ENCODE measurements at regions not wholly inside any gene's neighbourhood (a gene's known extent, or its start where the extent isn't known, plus 50 kb on each side); places are given as distances from the start of the nearest gene placed in this dataset.
A peak's percentile ranks its signal among the peaks of the same experiment; 100 is the strongest.

DNA sequence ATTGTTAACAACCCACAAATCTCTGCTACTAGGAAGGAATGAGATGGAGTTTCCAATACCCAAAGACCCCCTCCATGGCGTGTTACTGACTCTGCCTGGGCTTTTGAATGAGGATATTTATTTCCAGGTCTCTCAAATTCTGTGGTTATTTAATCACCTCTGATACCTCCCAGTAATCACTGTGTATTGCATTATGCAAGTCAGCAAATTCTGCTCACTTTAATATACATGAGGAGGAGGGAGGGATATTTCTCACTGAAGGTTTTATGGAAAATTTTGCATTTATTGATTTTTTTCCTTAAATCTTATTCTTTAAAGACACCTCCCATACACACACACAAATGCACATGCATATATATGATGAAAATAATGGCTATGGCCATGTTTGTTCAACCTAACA lies 962.9 kb downstream of the VRK1 start:
- no peak overlapping the region for H4K91ac ChIP-seq (ENCODE audit: low read depth, low read length)
- no peak overlapping the region for H3K4ac ChIP-seq (ENCODE audit: low read depth, low read length)
- H4K12ac ChIP-seq (ENCODE audit: low read depth, low read length): no peak overlapping the region
- no peak overlapping the region for H2BK12ac ChIP-seq (ENCODE audit: low read length)
- H3K4me3 ChIP-seq (ENCODE audit: low read depth, low read length): no peak overlapping the region
- no peak overlapping the region for H2BK120ac ChIP-seq (ENCODE audit: insufficient read depth, low read length, poor library complexity)
- H3K36me3 ChIP-seq (ENCODE audit: control insufficient read depth in 1 of 2, insufficient read depth in 2 of 2, low read length in 2 of 2): no peaks in the 10 kb centered on the region
- no peaks in the 10 kb centered on the region for H3K9me3 ChIP-seq (ENCODE audit: insufficient read depth, low read depth, low read length)
- no peaks in the 10 kb centered on the region for H3K4me1 ChIP-seq (ENCODE audit: control insufficient read depth in 1 of 2, insufficient read depth in 2 of 2, low read length in 2 of 2)
- no peak overlapping the region for H3K9ac ChIP-seq (ENCODE audit: low read length)
- H2BK5ac ChIP-seq (ENCODE audit: low read depth, low read length, poor library complexity): no peak overlapping the region
- no peak overlapping the region for H4K8ac ChIP-seq (ENCODE audit: low read depth, low read length)
- no peaks in the 10 kb centered on the region for H3K27me3 ChIP-seq (ENCODE audit: insufficient read depth, low read length)
- no peaks in the 10 kb centered on the region for H3K79me1 ChIP-seq (ENCODE audit: low read length)
- DNase-seq: no peak
- no peak overlapping the region for H3K23ac ChIP-seq (ENCODE audit: low read length)
- H2AK5ac ChIP-seq (ENCODE audit: low read length): no peak overlapping the region
- no CpG with 5 or more reads among the region's 1 CpG for WGBS (ENCODE audit: extremely low coverage, insufficient coverage, insufficient read length)
- H3K18ac ChIP-seq (ENCODE audit: low read length): no peak overlapping the region
- H3K79me2 ChIP-seq (ENCODE audit: control insufficient read depth, insufficient read depth, low read length, poor library complexity): no peaks in the 10 kb centered on the region
- no peak overlapping the region for H2AFZ ChIP-seq (ENCODE audit: insufficient read depth, low read length, poor library complexity)
- no peak overlapping the region for H3K14ac ChIP-seq (ENCODE audit: low read length)
- H3K27ac ChIP-seq (ENCODE audit: low read depth, low read length): no peak overlapping the region
- no peak overlapping the region for H3K4me2 ChIP-seq (ENCODE audit: low read length)

DNA sequence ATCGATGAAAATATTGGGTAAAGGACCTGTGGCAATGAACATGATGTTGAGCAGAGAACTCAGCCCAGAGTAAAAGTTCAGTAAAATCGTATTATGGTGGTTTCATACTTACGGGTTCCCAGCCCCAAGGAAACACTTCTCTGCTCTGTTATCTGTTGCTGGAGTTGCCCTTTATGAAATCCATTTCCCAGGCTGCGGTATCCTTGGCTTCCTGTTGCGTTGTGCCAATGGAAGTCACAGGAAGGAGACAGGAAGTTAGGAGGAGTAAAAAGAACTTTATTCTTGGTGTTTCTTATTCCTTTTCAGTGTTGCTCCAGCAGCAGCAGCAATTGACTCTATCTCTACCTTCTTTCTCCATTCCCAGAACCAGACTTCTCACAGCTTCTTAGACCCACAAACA lies 965.2 kb downstream of the VRK1 start:
- H3K27me3 ChIP-seq (ENCODE audit: insufficient read depth, low read length): no peaks in the 10 kb centered on the region
- H3K14ac ChIP-seq (ENCODE audit: low read length): no peak overlapping the region
- no peak overlapping the region for H2AFZ ChIP-seq (ENCODE audit: insufficient read depth, low read length, poor library complexity)
- no peak overlapping the region for H2BK12ac ChIP-seq (ENCODE audit: low read length)
- H3K4ac ChIP-seq (ENCODE audit: low read depth, low read length): no peak overlapping the region
- H3K36me3 ChIP-seq (ENCODE audit: control insufficient read depth in 1 of 2, insufficient read depth in 2 of 2, low read length in 2 of 2): no peaks in the 10 kb centered on the region
- no peak overlapping the region for H3K4me3 ChIP-seq (ENCODE audit: low read depth, low read length)
- H2BK120ac ChIP-seq (ENCODE audit: insufficient read depth, low read length, poor library complexity): no peak overlapping the region
- H3K79me1 ChIP-seq (ENCODE audit: low read length): no peaks in the 10 kb centered on the region
- no peak overlapping the region for H4K12ac ChIP-seq (ENCODE audit: low read depth, low read length)
- H4K8ac ChIP-seq (ENCODE audit: low read depth, low read length): no peak overlapping the region
- no CpG with 5 or more reads among the region's 5 CpGs for WGBS (ENCODE audit: extremely low coverage, insufficient coverage, insufficient read length)
- H3K27ac ChIP-seq (ENCODE audit: low read depth, low read length): no peak overlapping the region
- H2BK5ac ChIP-seq (ENCODE audit: low read depth, low read length, poor library complexity): no peak overlapping the region
- H3K18ac ChIP-seq (ENCODE audit: low read length): no peak overlapping the region
- no peak overlapping the region for H4K91ac ChIP-seq (ENCODE audit: low read depth, low read length)
- H3K23ac ChIP-seq (ENCODE audit: low read length): no peak overlapping the region
- no peaks in the 10 kb centered on the region for H3K4me1 ChIP-seq (ENCODE audit: control insufficient read depth in 1 of 2, insufficient read depth in 2 of 2, low read length in 2 of 2)
- H3K4me2 ChIP-seq (ENCODE audit: low read length): no peak overlapping the region
- H3K9me3 ChIP-seq (ENCODE audit: insufficient read depth, low read depth, low read length): no peaks in the 10 kb centered on the region
- no peak overlapping the region for H3K9ac ChIP-seq (ENCODE audit: low read length)
- no peaks in the 10 kb centered on the region for H3K79me2 ChIP-seq (ENCODE audit: control insufficient read depth, insufficient read depth, low read length, poor library complexity)
- no peak for DNase-seq
- H2AK5ac ChIP-seq (ENCODE audit: low read length): no peak overlapping the region

DNA sequence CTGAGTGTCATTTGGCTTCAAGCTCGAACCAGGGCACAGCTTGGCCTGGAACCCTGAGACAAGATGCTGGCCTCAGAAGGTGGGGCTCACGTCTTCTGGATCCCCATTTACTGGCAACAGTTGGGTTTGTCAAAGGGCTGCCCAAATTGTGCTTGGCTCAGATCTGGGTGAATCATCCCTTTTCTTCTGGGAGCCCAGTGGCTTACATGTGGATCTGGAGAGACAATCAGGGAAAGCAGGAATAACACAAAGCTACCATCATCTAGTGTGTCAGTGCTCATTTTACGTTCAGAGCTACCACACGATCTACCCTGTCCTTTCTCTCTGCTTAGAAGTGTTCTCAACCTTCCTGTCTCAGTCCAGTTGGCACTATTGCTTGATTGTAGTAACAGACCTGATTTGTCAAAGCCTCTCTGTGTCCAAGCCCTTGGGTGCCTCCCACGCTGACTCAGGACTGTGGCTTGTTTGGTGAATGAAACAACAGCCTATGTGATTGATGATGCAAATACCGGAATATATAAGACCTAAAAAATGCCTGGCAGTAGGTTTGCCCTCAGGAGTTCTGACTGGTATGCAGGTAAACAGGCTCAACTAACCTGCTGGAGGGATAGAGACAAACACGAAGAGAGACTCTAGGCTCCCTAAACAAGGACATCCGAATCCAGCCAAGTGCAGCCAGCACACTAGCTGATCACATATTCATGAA lies 974.3 kb downstream of the VRK1 start:
- Histone ChIP-seq H3K4me1 (ENCODE audit: control insufficient read depth in 1 of 2, insufficient read depth in 2 of 2, low read length in 2 of 2) (peaks cover 4 to 11% of the 10 kb centered on the region in 2 experiments), H2BK12ac (ENCODE audit: low read length) (no peak overlapping the region), H3K23ac (ENCODE audit: low read length) (no peak overlapping the region), H3K4me2 (ENCODE audit: low read length) (no peak overlapping the region), H4K12ac (ENCODE audit: low read depth, low read length) (no peak overlapping the region), H2AK5ac (ENCODE audit: low read length) (no peak overlapping the region), H3K4me3 (ENCODE audit: low read depth, low read length) (no peak overlapping the region), H2BK120ac (ENCODE audit: insufficient read depth, low read length, poor library complexity) (no peak overlapping the region), H3K14ac (ENCODE audit: low read length) (no peak overlapping the region), H3K79me2 (ENCODE audit: control insufficient read depth, insufficient read depth, low read length, poor library complexity) (peaks cover 2% of the 10 kb centered on the region), H3K27ac (ENCODE audit: low read depth, low read length) (no peak overlapping the region), H4K91ac (ENCODE audit: low read depth, low read length) (peak overlapping the region; percentile 10), H3K27me3 (ENCODE audit: insufficient read depth, low read length) (no peaks in the 10 kb centered on the region), H3K9ac (ENCODE audit: low read length) (no peak overlapping the region), H2AFZ (ENCODE audit: insufficient read depth, low read length, poor library complexity) (no peak overlapping the region), H3K79me1 (ENCODE audit: low read length) (peaks cover 3% of the 10 kb centered on the region), H3K4ac (ENCODE audit: low read depth, low read length) (no peak overlapping the region), H3K9me3 (ENCODE audit: insufficient read depth, low read depth, low read length) (peaks cover 2% of the 10 kb centered on the region), H4K8ac (ENCODE audit: low read depth, low read length) (no peak overlapping the region), H3K18ac (ENCODE audit: low read length) (no peak overlapping the region), H3K36me3 (ENCODE audit: control insufficient read depth in 1 of 2, insufficient read depth in 2 of 2, low read length in 2 of 2) (no peaks in the 10 kb centered on the region), H2BK5ac (ENCODE audit: low read depth, low read length, poor library complexity) (no peak overlapping the region)
- peak; percentile 95 for DNase-seq
- no CpG with 5 or more reads among the region's 8 CpGs for WGBS (ENCODE audit: extremely low coverage, insufficient coverage, insufficient read length)

DNA sequence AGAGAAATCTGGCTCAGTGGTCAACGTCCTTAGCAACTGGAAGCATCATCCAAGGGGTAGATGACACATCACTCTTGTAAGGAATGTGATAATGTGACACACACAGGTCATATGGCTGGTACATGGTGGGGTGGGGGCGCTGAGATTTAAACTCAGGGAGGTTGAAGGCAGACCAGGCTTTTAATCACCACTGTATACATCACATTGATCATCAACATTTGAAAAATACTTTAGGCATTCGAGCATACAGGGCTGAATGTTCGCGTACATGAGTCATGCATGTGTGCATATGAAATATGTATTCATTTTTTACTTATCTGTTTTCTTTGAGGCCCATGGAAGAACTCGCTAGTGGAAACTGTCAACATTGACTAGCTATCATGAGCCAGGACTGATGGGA lies 976.4 kb downstream of the VRK1 start:
- Histone ChIP-seq H4K8ac (ENCODE audit: low read depth, low read length) (no peak overlapping the region), H3K27ac (ENCODE audit: low read depth, low read length) (no peak overlapping the region), H3K4me3 (ENCODE audit: low read depth, low read length) (no peak overlapping the region), H3K9ac (ENCODE audit: low read length) (no peak overlapping the region), H2BK120ac (ENCODE audit: insufficient read depth, low read length, poor library complexity) (no peak overlapping the region), H2BK12ac (ENCODE audit: low read length) (no peak overlapping the region), H2BK5ac (ENCODE audit: low read depth, low read length, poor library complexity) (no peak overlapping the region), H3K79me2 (ENCODE audit: control insufficient read depth, insufficient read depth, low read length, poor library complexity) (no peaks in the 10 kb centered on the region), H4K12ac (ENCODE audit: low read depth, low read length) (no peak overlapping the region), H3K27me3 (ENCODE audit: insufficient read depth, low read length) (no peaks in the 10 kb centered on the region), H3K36me3 (ENCODE audit: control insufficient read depth in 1 of 2, insufficient read depth in 2 of 2, low read length in 2 of 2) (no peaks in the 10 kb centered on the region), H3K4me2 (ENCODE audit: low read length) (no peak overlapping the region), H3K4ac (ENCODE audit: low read depth, low read length) (no peak overlapping the region), H3K14ac (ENCODE audit: low read length) (no peak overlapping the region), H3K9me3 (ENCODE audit: insufficient read depth, low read depth, low read length) (peaks cover 2% of the 10 kb centered on the region), H2AFZ (ENCODE audit: insufficient read depth, low read length, poor library complexity) (no peak overlapping the region), H3K79me1 (ENCODE audit: low read length) (peaks cover 7% of the 10 kb centered on the region), H4K91ac (ENCODE audit: low read depth, low read length) (no peak overlapping the region), H3K4me1 (ENCODE audit: control insufficient read depth in 1 of 2, insufficient read depth in 2 of 2, low read length in 2 of 2) (peaks cover 13 to 22% of the 10 kb centered on the region in 2 experiments), H3K18ac (ENCODE audit: low read length) (no peak overlapping the region), H2AK5ac (ENCODE audit: low read length) (no peak overlapping the region), H3K23ac (ENCODE audit: low read length) (no peak overlapping the region)
- WGBS (ENCODE audit: extremely low coverage, insufficient coverage, insufficient read length): no CpG with 5 or more reads among the region's 6 CpGs
- peak in 1 of 2 donors; percentile 60 for DNase-seq
